GM23248 (cell line): ENCODE measurements at regions not wholly inside any gene's neighbourhood (a gene's known extent, or its start where the extent isn't known, plus 50 kb on each side); places are given as distances from the start of the nearest gene placed in this dataset.

ENCODE experiments used
- EZH2 ChIP-seq: fragments of 200-600 bp; sonication (generic); IDR thresholded peaks from 2 replicates; pipeline ENCODE4 v1.6.1; 2018; ENCODE audit warnings: antibody characterized with exemption, mild to moderate bottlenecking; ENCODE audit not compliant: insufficient read depth, poor library complexity, severe bottlenecking
- EZH2phosphoT487 ChIP-seq: fragments of 200-600 bp; sonication (generic); IDR thresholded peaks from 2 replicates; pipeline ENCODE4 v1.6.1; 2018; ENCODE audit warnings: antibody characterized with exemption, moderate library complexity, mild to moderate bottlenecking, low read depth; ENCODE audit not compliant: insufficient read depth

GRCh38 chr9:126126807-126127206 lies 199.8 kb upstream of the MVB12B start:
- TF ChIP-seq EZH2 (no peak), EZH2phosphoT487 (no peak)
